ENCODE measurements at regions not wholly inside any gene's neighbourhood (a gene's known extent, or its start where the extent isn't known, plus 50 kb on each side); places are given as distances from the start of the nearest gene placed in this dataset.

DNA sequence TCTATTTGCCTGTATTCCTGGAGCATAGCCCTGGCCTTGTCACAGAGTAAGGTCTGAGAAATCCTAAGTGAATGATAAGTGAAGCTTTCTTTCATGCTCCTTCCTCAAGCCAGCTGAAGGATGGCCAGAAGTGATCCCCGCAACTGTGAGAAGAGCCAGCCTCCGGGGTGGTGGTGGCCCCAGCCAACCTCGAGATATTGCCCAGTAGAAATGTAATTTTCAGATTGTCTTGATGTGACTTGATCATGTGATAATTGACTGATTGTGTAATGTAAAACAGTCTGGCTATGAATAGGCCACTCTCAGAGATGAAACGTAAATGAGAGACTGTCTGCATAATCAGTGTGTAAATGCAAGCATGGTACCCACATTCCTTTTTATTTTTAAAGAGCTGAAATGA lies 242.4 kb upstream of the CAMK1G start:
- Histone ChIP-seq H3K9me3 (ENCODE audit: insufficient read depth, low read length) (no peaks in the 10 kb centered on the region), H2AFZ (ENCODE audit: low read depth, low read length, severe bottlenecking) (no peak overlapping the region), H4K20me1 (ENCODE audit: low read depth, low read length) (no peaks in the 10 kb centered on the region), H3K4me3 (ENCODE audit: insufficient read depth, low read length, poor library complexity, severe bottlenecking) (no peak overlapping the region), H3K27me3 (ENCODE audit: low read length) (no peaks in the 10 kb centered on the region), H3F3A (ENCODE audit: insufficient read depth) (no peaks in the 10 kb centered on the region), H3K79me2 (ENCODE audit: insufficient read depth, low read length) (no peaks in the 10 kb centered on the region), H3K4me2 (ENCODE audit: low read depth, low read length, poor library complexity, severe bottlenecking) (no peak overlapping the region), H3K36me3 (ENCODE audit: low read length) (no peaks in the 10 kb centered on the region), H3K27ac (ENCODE audit: low read depth, low read length) (no peak overlapping the region), H3K9me2 (replicated peaks; ENCODE audit: insufficient read depth, low read length) (no peaks in the 10 kb centered on the region), H3K9ac (ENCODE audit: low read length) (no peak overlapping the region)
- TF ChIP-seq EZH2phosphoT487 (conservative IDR thresholded peaks at IDR 0.05; ENCODE audit: low read length) = no peak
- TF ChIP-seq, protein P1, sequence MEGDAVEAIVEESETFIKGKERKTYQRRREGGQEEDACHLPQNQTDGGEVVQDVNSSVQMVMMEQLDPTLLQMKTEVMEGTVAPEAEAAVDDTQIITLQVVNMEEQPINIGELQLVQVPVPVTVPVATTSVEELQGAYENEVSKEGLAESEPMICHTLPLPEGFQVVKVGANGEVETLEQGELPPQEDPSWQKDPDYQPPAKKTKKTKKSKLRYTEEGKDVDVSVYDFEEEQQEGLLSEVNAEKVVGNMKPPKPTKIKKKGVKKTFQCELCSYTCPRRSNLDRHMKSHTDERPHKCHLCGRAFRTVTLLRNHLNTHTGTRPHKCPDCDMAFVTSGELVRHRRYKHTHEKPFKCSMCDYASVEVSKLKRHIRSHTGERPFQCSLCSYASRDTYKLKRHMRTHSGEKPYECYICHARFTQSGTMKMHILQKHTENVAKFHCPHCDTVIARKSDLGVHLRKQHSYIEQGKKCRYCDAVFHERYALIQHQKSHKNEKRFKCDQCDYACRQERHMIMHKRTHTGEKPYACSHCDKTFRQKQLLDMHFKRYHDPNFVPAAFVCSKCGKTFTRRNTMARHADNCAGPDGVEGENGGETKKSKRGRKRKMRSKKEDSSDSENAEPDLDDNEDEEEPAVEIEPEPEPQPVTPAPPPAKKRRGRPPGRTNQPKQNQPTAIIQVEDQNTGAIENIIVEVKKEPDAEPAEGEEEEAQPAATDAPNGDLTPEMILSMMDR (IDR thresholded peaks at IDR 0.05; ENCODE audit: insufficient read depth, low read length, poor library complexity, severe bottlenecking) = no peak

DNA sequence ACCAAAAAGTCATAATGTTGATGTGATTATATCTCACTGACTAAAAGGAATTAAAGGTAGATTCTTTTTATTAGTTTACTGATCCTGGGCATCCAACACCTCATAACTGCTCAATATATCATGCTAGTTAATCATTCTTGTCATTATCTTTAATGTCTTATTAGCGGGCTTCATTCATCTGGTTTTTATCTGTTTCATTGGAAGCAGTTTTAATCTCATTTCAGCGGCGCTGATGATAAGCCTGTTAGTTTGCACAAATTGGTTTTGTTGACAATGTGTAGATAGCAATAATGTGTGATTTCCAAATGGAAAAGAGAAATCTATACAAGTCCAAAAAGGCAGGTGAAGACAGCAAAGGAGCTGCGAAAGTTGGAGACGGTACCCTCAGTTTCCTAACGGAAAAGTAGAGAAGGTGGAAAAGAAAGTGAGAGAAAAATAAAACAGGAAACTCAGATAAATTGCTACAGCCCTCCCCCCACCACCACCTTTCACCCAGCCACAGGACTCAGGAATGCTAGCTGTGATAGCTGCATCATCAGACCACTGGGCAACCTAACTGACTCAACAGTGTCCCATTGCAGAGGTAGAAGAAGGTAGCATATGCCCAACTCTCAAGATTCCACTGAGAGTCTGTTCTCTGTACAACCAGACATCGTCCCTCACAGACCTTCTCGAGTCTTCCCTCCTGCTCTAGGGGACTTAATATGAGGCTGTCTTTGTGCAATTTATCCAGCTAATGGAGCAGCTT lies 241.7 kb upstream of the CAMK1G start:
- no peaks in the 10 kb centered on the region for H4K20me1 ChIP-seq (ENCODE audit: low read depth, low read length)
- H3K79me2 ChIP-seq (ENCODE audit: insufficient read depth, low read length) = no peaks in the 10 kb centered on the region
- no peaks in the 10 kb centered on the region for H3F3A ChIP-seq (ENCODE audit: insufficient read depth)
- no peaks in the 10 kb centered on the region for H3K9me2 ChIP-seq (replicated peaks; ENCODE audit: insufficient read depth, low read length)
- TF ChIP-seq, protein P1 (IDR thresholded peaks at IDR 0.05; ENCODE audit: insufficient read depth, low read length, poor library complexity, severe bottlenecking) = no peak
- no peak for TF ChIP-seq EZH2phosphoT487 (conservative IDR thresholded peaks at IDR 0.05; ENCODE audit: low read length)
- no peak overlapping the region for H3K4me2 ChIP-seq (ENCODE audit: low read depth, low read length, poor library complexity, severe bottlenecking)
- H2AFZ ChIP-seq (ENCODE audit: low read depth, low read length, severe bottlenecking) = no peak overlapping the region
- no peak overlapping the region for H3K9ac ChIP-seq (ENCODE audit: low read length)
- no peaks in the 10 kb centered on the region for H3K36me3 ChIP-seq (ENCODE audit: low read length)
- H3K27me3 ChIP-seq (ENCODE audit: low read length) = no peaks in the 10 kb centered on the region
- no peak overlapping the region for H3K4me3 ChIP-seq (ENCODE audit: insufficient read depth, low read length, poor library complexity, severe bottlenecking)
- H3K9me3 ChIP-seq (ENCODE audit: insufficient read depth, low read length) = no peaks in the 10 kb centered on the region
- H3K27ac ChIP-seq (ENCODE audit: low read depth, low read length) = no peak overlapping the region

DNA sequence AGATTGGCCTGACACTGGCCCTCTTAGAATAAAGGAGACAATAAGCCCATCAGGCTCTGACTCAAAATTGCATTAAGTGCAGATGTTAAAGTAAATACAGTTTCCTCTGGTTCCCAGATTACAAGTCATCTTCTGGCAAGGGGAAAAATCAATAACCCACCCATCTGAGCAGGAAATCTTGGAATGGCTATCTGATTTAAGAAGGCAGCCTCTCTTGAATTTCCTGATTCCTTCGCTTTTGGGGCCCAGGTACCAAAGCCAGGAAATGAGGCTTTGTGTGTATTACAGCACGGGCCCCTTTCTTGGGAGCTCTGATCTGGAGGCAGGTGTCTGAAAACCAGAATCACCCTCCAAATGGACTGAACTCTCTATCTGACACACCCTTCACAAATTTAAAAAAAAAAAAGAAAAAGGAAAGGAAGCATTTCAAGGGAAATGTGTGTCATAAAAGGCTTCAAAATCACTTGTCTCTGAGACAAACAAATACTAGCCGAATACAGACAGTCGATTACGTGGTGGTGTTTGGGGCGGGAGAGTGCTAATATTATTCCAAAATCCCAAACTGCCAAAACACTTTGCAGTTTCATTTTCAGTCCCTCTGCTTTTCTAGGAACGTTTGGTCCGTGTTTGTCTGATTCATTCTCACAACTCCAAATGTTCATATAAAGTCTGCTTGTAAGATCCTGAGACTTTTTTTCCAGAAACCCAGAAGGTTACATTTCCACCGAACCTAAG lies 240.9 kb upstream of the CAMK1G start:
- no peaks in the 10 kb centered on the region for H3F3A ChIP-seq (ENCODE audit: insufficient read depth)
- H3K9me2 ChIP-seq (replicated peaks; ENCODE audit: insufficient read depth, low read length) = no peaks in the 10 kb centered on the region
- H3K27me3 ChIP-seq (ENCODE audit: low read length) = no peaks in the 10 kb centered on the region
- H4K20me1 ChIP-seq (ENCODE audit: low read depth, low read length) = no peaks in the 10 kb centered on the region
- TF ChIP-seq, protein P1 (IDR thresholded peaks at IDR 0.05; ENCODE audit: insufficient read depth, low read length, poor library complexity, severe bottlenecking) = no peak
- TF ChIP-seq EZH2phosphoT487 (conservative IDR thresholded peaks at IDR 0.05; ENCODE audit: low read length) = no peak
- H3K36me3 ChIP-seq (ENCODE audit: low read length) = no peaks in the 10 kb centered on the region
- no peaks in the 10 kb centered on the region for H3K9me3 ChIP-seq (ENCODE audit: insufficient read depth, low read length)
- no peak overlapping the region for H3K27ac ChIP-seq (ENCODE audit: low read depth, low read length)
- no peak overlapping the region for H3K4me3 ChIP-seq (ENCODE audit: insufficient read depth, low read length, poor library complexity, severe bottlenecking)
- no peak overlapping the region for H2AFZ ChIP-seq (ENCODE audit: low read depth, low read length, severe bottlenecking)
- no peak overlapping the region for H3K9ac ChIP-seq (ENCODE audit: low read length)
- no peak overlapping the region for H3K4me2 ChIP-seq (ENCODE audit: low read depth, low read length, poor library complexity, severe bottlenecking)
- no peaks in the 10 kb centered on the region for H3K79me2 ChIP-seq (ENCODE audit: insufficient read depth, low read length)

Data from SU-DHL-6 (cell line).